PFSK-1 (cell line): ENCODE measurements at regions not wholly inside any gene's neighbourhood (a gene's known extent, or its start where the extent isn't known, plus 50 kb on each side); places are given as distances from the start of the nearest gene placed in this dataset.

Source experiments
- FOXP2 ChIP-seq: optimal IDR thresholded peaks from 2 replicates; pipeline ENCODE3; 2011; ENCODE audit warnings: borderline replicate concordance, control low read depth, inconsistent platforms; ENCODE audit not compliant: insufficient read depth; ENCODE audit errors: extremely low read length, extremely low read depth
- POLR2AphosphoS5 ChIP-seq: IDR thresholded peaks from 2 replicates; pipeline ENCODE4 v1.6.1; 2012; ENCODE audit warnings: low read depth, mild to moderate bottlenecking, control low read depth, low read length, moderate library complexity
- SIN3A ChIP-seq: IDR thresholded peaks from 2 replicates; pipeline ENCODE4 v1.6.1; 2012; ENCODE audit warnings: mild to moderate bottlenecking, low read length, moderate library complexity, borderline replicate concordance; ENCODE audit not compliant: insufficient read depth
- TAF1 ChIP-seq: IDR thresholded peaks from 2 replicates; pipeline ENCODE4 v1.6.1; 2012; ENCODE audit warnings: low read length, control low read depth, borderline replicate concordance; ENCODE audit not compliant: insufficient read depth
- TF ChIP-seq, protein P1 (sequence below), 2 experiments: IDR thresholded peaks; 2 replicates each; pipeline versions ENCODE4 v1.6.1 to v1.8.0; 2011 to 2012; ENCODE audit warnings: low read depth in 2 of 2, low read length in 2 of 2, control low read depth in 1 of 2, inconsistent platforms in 1 of 2, mild to moderate bottlenecking in 1 of 2, moderate library complexity in 1 of 2; ENCODE audit not compliant: insufficient read depth in 1 of 2

- TF ChIP-seq SIN3A (no peak), TAF1 (no peak), FOXP2 (no peak), POLR2AphosphoS5 (no peak)
- TF ChIP-seq, protein P1, sequence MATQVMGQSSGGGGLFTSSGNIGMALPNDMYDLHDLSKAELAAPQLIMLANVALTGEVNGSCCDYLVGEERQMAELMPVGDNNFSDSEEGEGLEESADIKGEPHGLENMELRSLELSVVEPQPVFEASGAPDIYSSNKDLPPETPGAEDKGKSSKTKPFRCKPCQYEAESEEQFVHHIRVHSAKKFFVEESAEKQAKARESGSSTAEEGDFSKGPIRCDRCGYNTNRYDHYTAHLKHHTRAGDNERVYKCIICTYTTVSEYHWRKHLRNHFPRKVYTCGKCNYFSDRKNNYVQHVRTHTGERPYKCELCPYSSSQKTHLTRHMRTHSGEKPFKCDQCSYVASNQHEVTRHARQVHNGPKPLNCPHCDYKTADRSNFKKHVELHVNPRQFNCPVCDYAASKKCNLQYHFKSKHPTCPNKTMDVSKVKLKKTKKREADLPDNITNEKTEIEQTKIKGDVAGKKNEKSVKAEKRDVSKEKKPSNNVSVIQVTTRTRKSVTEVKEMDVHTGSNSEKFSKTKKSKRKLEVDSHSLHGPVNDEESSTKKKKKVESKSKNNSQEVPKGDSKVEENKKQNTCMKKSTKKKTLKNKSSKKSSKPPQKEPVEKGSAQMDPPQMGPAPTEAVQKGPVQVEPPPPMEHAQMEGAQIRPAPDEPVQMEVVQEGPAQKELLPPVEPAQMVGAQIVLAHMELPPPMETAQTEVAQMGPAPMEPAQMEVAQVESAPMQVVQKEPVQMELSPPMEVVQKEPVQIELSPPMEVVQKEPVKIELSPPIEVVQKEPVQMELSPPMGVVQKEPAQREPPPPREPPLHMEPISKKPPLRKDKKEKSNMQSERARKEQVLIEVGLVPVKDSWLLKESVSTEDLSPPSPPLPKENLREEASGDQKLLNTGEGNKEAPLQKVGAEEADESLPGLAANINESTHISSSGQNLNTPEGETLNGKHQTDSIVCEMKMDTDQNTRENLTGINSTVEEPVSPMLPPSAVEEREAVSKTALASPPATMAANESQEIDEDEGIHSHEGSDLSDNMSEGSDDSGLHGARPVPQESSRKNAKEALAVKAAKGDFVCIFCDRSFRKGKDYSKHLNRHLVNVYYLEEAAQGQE (IDR thresholded peaks at IDR 0.05; ENCODE audit: insufficient read depth in 1 of 2, low read depth in 2 of 2, low read length in 2 of 2), result no peak
These were observed 513.9 kb downstream of the ARAP2 start for GRCh38 chr4:35730414-35730813.

- TF ChIP-seq FOXP2 (no peak), TAF1 (no peak), POLR2AphosphoS5 (no peak), SIN3A (no peak)
- TF ChIP-seq, protein P1 (IDR thresholded peaks at IDR 0.05; ENCODE audit: insufficient read depth in 1 of 2, low read depth in 2 of 2, low read length in 2 of 2), result no peak
These were observed 509.8 kb downstream of the ARAP2 start for GRCh38 chr4:35734381-35735098.

DNA sequence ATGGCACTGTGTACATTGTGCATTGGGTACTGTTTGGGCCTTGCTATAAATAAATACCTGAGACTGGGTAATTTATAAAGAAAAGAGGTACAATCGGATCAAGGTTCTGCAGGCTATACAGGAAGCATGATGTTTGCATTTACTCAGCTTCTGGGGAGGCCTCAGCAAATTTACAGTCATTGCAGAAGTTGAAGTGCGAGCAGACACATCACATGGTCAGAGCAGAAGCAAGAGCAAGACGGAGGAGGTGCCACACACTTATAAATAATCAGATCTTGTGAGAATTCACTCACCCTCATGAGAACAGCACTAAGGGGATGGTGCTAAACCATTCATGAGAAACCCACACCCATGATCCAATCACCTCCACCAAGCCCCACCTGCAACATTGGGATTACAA is 505.0 kb downstream of the ARAP2 start:
- TF ChIP-seq POLR2AphosphoS5 (no peak), FOXP2 (no peak), SIN3A (no peak), TAF1 (no peak)
- TF ChIP-seq, protein P1 (IDR thresholded peaks at IDR 0.05; ENCODE audit: insufficient read depth in 1 of 2, low read depth in 2 of 2, low read length in 2 of 2), result no peak

- TF ChIP-seq SIN3A (no peak), FOXP2 (no peak), TAF1 (no peak), POLR2AphosphoS5 (no peak)
- TF ChIP-seq, protein P1 (IDR thresholded peaks at IDR 0.05; ENCODE audit: insufficient read depth in 1 of 2, low read depth in 2 of 2, low read length in 2 of 2), result no peak
These were observed 490.3 kb downstream of the ARAP2 start for GRCh38 chr4:35754047-35754446.
